Cerebellar nuclear complex (tissue), 1 donor: ENCODE measurements at regions not wholly inside any gene's neighbourhood (a gene's known extent, or its start where the extent isn't known, plus 50 kb on each side); places are given as distances from the start of the nearest gene placed in this dataset.
"Not testable (repeated sequence)": the region's sequence is repeated elsewhere in the genome, so short reads cannot be mapped to it uniquely, and the experiment has no call there.

Experiments
- DNase-seq, 2 experiments: peaks; one replicate each; lab custom pipeline; 2025; lab: John Stamatoyannopoulos, UW

DNA sequence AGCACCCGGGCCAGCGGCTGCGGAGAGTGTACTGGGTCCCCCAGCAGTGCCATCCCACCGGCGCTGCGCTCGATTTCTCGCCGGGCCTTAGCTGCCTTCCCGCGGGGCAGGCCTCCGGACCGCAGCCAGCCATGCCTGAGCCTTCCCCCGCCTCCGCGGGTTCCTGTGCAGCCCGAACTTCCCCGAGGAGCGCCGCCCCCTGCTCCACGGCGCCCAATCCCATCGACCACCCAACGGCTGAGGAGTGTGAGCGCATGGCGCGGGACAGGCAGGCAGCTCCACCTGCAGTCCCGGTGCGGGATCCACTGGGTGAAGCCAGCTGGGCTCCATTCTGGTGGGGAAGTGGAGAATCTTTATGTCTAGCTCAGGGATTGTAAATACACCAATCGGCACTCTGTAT, 325.4 kb downstream of the PPP1R3A start:
- not testable (repeated sequence) for DNase-seq

DNA sequence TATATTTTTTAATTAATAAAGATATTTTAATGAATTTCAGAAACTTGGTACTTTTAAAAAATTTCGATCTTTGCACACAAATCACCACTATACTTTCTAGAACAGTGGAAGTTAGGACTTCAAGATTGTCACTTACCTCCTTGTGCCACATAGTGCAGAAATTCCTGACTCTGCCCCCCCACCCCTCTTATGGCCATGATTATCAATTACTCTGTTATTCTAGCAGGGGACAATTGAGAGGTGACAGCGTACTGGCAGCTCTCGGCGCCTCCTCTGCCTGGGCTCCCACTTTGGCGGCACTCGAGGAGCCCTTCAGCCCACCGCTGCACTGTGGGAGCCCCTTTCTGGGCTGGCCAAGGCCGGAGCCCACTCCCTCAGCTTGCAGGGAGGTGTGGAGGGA, 325.9 kb downstream of the PPP1R3A start:
- DNase-seq = not testable (repeated sequence)

DNA sequence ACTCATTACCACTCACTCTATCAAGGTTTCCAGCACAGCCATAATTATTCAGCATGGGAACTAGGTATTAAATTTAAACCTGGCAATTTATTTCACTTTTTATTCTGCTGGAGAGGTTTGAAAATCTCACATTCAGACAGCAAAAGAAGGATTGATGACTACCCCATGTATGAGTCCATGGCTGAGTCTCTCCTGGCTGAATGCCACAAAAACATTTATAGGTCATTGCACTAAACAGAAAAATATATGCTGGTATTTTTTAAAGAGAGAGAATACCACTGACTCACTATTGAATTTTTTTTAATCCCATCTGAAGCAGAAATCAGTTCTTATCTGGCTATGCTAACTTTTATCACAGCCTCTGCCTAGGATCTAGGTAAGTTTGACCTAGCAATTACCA, 336.3 kb downstream of the PPP1R3A start:
- DNase-seq = no peak

DNA sequence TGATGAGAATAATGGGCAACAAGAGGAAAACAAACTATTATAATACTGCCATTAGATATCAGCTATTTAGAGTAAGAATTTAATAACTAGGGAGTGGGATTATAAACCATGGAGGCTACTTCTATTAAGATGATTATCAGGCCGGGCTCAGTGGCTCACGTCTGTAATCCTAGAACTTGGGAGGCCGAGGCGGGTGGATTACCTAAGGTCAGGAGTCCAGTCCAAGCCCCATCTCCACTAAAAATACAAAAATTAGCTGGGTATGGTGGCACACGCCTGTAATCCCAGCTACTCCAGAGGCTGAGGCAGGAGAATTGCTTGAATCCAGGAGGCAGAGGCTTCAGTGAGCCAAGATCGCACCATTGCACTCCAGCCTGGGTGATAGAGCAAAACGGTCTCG, 355.6 kb downstream of the PPP1R3A start:
- DNase-seq = not testable (repeated sequence)

DNA sequence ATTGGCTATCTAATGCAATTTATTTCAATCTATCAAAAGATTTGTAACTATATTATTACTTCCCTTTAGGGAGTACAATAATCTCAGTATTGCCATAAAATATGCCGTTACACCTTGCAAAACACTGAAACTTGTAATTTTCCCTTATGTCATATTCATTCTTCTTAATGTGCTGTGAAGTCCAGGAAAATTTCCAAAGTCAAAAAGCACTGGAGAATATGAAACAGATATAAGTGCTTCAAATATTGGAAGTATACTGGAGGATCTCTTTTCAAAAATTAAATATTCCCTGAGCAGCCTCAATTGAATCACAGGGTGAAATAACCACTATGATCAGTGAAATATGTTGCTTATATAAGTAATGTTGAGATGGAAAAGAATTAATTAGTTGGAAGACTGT, 356.0 kb downstream of the PPP1R3A start:
- DNase-seq = no peak

DNA sequence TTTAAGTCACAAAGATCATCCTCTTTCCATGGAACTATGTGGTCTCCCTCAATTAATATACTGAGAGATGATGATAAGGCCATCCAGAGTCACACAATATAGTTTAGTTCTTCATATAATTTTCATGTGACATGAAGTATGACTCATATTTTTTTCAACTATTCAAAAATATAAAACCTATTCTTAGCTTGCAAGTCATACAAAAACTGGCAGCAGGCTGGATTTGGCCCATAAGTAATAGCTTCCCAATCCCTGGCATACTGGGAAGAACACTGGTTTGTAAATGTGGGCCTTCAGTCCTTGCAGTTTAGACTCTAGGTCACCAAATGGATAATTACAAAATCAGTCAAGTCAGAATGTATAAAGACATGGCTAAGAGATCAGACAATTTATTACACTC, 356.6 kb downstream of the PPP1R3A start:
- DNase-seq = no peak

DNA sequence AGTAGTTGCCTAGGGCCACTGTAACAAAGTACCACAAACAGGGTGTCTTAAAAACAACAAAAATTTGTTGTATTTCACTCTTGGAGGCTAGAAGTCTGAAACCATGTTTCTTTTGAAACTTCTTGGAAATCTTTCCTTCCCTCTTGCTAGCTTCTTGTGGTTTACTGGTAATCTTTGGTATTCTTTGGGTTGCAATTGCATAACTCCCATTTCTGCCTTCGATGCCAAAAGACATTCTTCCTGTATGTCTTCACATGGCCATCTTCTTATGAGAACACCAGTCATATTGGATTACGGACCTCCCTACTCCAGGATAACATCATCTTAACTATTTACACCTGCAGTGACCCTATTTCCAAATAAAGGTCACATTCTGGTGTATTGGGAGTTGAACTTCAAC, 357.4 kb downstream of the PPP1R3A start:
- DNase-seq = no peak

DNA sequence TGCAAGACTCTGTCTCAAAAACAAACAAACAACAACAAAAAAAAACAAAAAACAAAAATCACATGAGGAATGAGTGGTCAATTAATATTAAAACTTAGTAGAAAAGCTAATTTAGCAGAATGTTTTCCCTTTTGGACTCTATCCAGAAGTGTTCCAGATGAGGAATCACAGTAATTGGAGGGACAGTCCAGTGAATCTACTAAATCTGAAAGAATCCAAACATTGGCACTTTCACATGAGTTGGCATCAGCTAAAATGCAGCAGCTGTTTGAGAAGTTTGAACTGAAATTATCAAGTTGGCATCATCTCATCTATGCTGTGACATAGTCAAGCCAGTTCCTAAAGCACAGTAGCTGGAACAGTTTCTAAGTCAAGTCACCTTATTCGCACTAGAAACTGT, 367.8 kb downstream of the PPP1R3A start:
- DNase-seq = no peak

DNA sequence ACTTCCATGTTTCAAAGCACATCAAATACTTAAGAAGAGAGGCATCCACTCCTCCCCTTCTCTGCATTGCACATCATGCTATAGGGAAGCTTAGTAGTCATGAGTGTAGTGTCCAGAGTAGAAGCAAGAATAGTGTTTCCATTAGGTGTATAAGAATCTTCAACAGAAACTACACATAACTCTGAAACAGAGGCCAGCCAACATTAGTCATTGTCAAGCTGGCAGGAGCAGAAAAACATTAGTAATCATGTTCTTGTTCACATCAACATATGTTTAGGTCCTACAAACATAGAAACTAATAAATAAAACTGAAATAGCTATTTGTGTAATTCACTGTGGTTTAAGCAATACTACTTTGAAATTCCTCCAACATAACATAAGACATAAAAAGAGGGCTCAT, 370.2 kb downstream of the PPP1R3A start:
- DNase-seq = no peak

DNA sequence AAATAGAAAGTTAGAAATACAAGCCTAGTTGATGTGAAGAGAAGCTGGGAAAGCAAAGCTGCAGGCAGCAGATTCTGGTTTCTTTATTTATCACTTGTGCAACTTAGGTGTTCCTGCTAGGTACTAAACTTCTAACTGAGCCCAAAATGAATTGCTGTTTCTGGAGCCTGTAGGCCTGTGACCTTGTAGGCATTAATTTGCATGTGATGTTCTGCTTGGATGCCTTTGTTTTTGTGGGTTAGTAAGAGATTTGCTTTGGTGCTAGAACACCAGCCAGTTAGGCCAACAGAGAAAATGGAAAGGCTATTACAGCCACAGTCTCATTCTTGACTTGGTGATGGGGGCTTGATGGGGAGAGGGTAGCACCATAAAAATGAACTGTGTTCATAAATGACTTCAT, 370.7 kb downstream of the PPP1R3A start:
- DNase-seq = no peak

DNA sequence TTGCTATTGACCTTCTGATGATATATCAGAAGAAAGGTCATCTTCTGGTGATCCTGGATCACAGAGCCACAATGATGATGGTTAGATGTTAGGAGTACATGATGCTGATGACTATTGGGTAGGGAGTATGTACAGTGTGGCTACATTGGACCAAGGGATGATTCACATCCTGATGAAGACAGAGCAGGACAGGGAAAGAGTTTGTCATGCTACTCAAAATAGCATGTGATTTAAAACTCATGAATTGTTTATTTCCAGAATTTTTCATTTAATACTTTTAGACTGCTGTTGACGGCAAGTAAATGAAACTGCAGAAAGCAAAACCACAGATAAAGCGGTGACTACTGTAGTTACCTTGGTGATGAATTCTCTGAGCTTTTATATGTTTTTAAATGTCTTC, 397.3 kb downstream of the PPP1R3A start:
- DNase-seq = no peak

DNA sequence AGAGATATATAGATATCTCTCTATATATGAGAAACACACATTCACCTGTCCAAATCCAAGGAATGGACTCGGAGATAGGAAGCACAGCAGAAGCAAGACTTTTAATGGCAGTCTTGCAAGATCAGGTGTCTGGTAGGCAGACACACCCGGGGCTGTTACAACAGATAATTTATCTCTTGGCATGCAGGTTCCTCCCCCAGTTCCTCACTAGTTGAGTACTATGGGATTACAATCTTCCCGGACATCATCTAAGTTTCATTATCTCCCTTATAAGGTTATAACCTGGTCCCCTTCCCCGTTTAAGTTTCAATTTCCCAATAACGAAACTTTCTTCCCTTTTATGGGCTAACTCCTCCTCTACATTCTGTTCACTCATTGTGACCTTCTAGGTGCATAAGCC, 399.3 kb downstream of the PPP1R3A start:
- DNase-seq = no peak

DNA sequence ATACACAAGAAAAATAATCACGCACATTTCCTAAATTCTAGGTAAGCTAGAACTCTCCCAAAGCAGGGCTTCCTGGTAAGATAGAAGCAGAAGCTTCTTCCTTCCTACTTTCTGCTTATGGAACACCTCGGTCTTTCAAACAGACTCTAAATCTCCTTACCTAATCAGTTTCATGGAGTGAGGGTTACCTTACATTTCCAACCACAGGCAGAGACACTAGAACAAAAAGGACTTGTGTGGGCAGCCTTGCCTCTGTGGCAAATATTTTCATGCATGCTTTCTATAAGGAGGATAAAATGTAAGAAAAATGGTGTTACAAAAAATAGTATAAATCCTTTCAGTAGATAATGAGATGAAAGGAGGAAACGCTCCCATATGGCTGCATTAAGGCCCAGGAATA, 386.3 kb upstream of the SMIM30 start:
- no peak for DNase-seq

DNA sequence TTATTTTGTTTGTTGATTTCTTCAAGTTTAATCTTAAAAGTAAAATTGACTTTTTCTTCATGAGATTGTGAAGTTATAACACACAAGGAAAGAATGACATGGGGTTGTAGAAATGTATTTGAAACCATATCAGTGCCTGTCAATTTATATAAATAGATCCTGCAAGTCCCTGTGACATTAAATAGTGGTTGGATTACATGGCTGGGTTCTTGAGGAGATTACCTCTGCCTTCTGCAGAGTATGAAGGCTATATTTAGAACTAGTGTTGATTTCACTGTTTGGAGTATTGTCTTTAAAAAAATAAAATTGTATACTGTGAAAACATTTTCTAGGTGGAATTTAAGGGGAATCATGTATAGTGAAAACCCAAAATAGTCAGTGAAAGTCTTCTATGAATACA, 385.8 kb upstream of the SMIM30 start:
- DNase-seq = no peak

DNA sequence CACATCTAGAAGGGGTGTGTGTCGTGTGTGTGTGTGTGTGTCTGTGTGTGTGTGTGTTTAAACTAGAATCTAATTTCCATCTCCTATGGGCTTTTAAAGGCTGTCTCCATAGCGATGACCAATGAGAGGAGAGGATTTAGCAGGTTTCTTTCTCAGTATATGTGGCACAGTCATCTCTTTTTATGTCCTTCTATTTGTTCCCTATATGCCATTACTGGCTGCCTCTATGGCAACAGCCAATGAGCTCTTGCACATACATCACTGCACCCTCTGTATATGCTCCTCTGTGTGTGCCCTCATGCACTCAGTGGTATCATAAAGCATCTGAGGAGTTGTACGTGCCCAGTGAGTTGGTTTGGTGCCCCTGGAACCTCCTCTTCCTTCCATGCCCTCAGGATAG, 378.2 kb upstream of the SMIM30 start:
- DNase-seq = not testable (repeated sequence)

DNA sequence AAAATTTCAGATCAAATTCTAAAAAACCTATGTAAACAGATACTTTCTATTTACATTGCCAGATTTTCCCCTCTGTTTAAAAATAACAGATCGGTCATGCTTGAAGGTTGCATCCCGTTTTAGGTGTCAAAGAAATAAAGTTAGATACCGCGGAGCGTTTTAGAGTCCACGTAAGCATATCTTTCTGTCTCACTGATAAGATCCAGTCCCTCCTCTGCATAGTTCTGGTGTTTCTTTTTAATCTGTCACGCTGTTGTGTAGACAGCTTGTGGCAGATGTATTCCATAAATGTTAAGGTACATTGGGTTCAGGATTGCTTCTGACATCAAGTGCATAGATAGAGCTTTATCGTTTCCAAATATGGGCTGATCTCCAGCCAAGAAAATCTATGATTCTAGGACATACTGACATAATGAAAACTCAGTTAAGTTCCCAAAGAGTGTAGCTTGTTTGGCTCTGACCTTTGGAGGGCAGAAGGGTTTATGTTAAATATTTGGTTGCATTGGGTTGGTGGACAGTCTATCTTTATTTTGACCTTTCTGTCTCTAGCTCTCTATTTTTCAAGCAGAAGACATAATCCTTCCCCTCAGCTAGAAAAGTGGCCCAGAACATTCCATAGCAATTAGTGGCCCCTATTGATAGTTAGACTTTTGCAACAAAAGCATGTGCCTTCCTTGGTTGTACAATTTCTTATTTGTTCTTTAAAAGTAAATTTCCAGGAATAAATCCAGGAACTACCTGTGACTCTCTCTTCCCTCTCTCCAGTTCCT, 376.6 kb upstream of the SMIM30 start:
- DNase-seq = not testable (repeated sequence)

DNA sequence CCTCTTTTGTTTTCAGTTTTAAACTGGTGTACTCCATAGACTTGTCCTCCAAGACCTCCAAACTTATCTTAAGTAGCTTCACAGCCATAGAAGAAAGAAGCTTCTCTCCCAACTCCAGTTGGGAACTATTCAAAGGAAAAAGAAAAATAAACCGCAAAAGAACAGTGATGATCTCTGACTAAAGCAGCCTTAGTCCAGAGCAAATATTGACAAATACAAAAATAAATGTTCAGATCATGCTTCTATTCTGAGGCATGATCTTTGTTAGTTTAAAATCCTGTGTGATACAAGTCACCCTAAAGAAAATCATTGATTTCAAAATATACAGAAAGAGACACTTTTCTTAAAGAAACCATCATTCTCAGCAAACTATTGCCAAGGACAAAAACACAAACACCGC, 373.0 kb upstream of the SMIM30 start:
- DNase-seq = no peak

DNA sequence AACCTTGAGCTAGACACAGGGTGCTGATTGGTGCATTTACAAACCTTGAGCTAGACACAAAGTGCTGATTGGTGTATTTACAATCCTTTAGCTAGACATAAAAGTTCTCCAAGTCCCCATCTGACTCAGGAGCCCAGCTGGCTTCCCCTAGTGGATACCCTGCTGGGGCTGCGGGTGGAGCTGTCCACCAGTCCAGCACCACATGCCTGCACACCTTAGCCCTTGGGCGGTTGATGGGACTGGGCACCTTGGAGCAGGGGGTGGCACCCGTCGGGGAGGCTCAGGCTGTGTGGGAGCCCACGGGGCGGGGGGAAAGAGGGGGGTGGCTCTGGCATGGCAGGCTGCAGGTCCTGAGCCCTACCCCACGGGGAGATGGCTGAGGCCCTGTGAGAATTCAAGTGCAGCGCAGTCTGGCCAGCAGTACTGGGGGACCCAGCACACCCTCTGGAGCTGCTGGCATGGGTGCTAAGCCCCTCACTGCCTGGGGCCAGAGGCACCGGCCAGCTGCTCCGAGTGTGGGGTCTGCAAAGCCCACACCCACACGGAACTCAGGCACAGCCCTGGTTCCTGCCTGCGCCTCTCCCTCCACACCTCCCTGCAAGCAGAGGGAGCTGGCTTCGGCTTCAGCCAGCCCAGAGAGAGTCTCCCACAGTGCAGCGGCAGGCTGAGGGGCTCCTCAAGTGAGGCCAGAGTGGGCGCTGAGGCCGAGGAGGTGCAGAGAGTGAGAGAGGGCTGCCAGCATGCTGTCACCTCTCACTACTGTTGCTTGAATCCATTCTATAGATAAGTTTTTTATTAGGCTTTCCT, 369.8 kb upstream of the SMIM30 start:
- DNase-seq = no peak

DNA sequence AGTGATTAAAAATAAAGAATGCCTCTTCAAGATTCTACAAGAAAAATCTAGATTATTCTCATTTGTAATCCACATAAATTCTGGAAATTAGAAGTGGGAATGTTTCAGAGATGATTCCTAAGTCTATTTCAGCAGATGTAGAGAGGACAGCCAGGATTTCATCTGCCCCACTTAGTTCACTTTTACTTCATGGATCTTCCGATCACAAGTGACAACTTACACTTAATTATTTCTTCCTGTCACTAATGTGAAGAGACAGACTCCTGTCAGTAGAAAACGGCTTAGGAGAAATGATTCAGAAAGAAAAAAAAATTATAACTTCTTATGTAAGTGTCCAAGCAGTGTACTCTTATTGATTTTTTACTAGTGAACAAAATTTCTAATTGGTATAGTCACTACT, 368.2 kb upstream of the SMIM30 start:
- no peak for DNase-seq

DNA sequence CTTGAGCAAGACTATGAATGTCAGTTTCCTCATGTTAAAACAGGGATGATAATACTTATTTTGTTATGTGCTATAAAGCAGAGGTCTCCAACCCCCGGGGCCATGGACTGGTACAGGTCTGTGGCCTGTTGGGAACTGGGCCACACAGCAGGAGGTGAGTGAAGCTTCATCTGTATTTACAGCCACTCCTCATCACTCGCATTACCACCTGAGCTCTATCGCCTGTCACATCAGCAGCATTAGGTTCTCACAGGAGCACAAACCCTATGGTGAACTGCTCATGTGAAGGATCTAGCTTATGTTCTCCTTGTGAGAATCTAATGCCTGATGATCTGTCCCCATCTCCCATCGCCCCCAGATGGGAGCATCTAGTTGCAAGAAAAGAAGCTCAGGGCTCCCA, 365.3 kb upstream of the SMIM30 start:
- DNase-seq = no peak

DNA sequence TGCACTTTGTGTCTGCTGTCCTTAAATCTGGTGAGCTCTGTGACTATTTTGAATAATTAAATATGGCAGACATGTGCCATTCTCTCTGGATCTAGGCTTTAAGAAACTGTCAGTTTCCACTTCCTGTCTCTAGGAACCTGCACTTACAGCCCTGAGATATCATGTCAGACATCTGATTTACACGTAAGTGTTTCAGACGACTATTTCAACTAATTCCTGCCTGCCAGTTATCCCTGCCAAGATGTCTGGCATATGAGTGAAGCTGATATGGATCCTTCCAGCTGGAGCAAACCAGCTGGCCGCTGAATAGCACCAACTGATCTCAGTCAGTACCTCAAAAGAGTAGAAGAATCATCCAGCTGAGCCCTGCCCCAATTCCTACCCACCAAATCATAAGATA, 362.2 kb upstream of the SMIM30 start:
- no peak for DNase-seq

DNA sequence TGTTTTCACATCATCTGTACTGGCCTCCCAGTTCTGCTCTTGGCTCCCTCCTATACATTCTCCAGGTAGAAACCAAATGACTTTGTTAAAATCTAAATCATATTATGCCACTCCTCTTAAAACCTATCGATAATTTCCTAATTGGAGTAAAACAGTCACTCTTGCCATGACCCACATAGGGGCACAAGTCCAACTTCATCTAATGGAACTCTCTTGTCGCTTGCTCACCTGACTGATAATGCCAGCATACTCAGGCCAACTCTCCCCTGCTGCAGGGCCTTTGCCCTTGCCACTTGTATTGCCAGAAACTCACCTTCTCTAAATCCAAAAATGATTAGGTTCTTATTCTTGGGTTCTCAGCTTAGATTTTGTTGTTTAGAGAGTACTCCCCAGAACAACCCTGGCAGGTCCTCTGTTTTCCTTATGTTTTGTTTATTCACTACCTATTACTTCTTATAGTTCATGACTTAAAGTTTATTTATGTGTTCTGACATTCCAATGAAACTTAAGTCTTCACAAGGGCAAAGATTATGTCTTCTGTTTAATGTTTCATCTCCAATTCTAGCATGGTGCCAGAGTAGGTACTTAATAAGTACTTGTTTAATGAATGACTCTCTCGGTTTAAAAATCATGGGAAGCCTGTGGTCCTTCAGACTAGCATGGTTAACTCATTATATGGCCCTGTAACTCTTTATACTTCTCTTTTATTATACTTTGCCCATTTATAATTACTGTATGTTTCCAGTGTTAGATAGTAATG, 345.9 kb upstream of the SMIM30 start:
- DNase-seq = no peak

DNA sequence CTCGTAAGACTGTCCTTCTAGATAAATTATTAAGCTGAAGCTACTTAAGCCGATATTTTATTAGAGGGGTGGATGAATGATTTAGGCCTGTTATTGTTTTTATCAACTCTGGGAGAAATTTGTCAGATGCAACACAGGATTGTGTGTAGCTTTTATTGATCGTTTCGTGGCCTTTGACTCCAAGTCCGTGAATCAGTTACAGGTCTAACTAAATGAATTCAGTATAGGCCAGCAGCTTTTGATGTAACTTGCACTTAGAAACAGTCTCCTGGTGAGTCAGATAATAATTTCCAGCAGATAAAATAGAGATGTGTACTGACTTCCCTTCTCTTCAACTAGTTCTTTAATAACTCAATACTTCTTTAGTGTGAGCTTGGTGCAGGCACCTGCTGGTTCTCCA, 341.7 kb upstream of the SMIM30 start:
- no peak for DNase-seq
